ENCODE measurements at regions not wholly inside any gene's neighbourhood (a gene's known extent, or its start where the extent isn't known, plus 50 kb on each side); places are given as distances from the start of the nearest gene placed in this dataset.
A peak's percentile ranks its signal among the peaks of the same experiment; 100 is the strongest.

- H3K4me3 ChIP-seq, result no peak overlapping the region
- H3K27me3 ChIP-seq, result no peaks in the 10 kb centered on the region
- no peak for DNase-seq
- H3K4me1 ChIP-seq, result peaks cover 12 to 26% (median 16%) of the 10 kb centered on the region in 4 donors
- no peak overlapping the region for H3K27ac ChIP-seq
- intact Hi-C loops (cut with DNase I; ENCODE audit: low total_unique reads) (no loop called here), in situ Hi-C loops (cut with MboI; ENCODE audit: low pct_ligation_motif_present in 1 of 4, low pct_unique_long_range_greater_than_20kb in 1 of 4, low sequenced_read_pairs in 3 of 4) (loop anchor here in 1 of 4 donors (25.0 kb wide), 1 partner anchor 514 kb away; the partner anchor contains the start of gene CD82)
- H3K9me3 ChIP-seq, result no peaks in the 10 kb centered on the region
- H3K36me3 ChIP-seq, result no peaks in the 10 kb centered on the region
- 93% methylated on average over 4 of the region's 4 CpGs; no CpG with 5 or more reads in 1 of the 2 donors for WGBS, 2 donors (ENCODE audit: low coverage in 1 of 2)
- TF ChIP-seq CTCF (IDR thresholded peaks at IDR 0.05) (no peak), POLR2A (IDR thresholded peaks at IDR 0.05) (no peak), EP300 (IDR thresholded peaks at IDR 0.05; ENCODE audit: low read depth) (no peak), POLR2AphosphoS5 (IDR thresholded peaks at IDR 0.05) (no peak)
Measured at GRCh38 chr11:45075952-45076351, 70.5 kb upstream of the PRDM11 start.

GRCh38 chr11:45076761-45077160 lies 69.7 kb upstream of the PRDM11 start:
- no peak overlapping the region for H3K27ac ChIP-seq
- TF ChIP-seq EP300 (IDR thresholded peaks at IDR 0.05; ENCODE audit: low read depth) (no peak), POLR2A (IDR thresholded peaks at IDR 0.05) (no peak), CTCF (IDR thresholded peaks at IDR 0.05) (no peak), POLR2AphosphoS5 (IDR thresholded peaks at IDR 0.05) (no peak)
- no peak overlapping the region for H3K4me3 ChIP-seq
- no peaks in the 10 kb centered on the region for H3K36me3 ChIP-seq
- no peaks in the 10 kb centered on the region for H3K27me3 ChIP-seq
- WGBS, 2 donors (ENCODE audit: low coverage in 1 of 2), result 64 to 86% methylated on average over 2 of the region's 2 CpGs
- intact Hi-C loops (cut with DNase I; ENCODE audit: low total_unique reads), result no loop called here
- no peak for DNase-seq
- no peaks in the 10 kb centered on the region for H3K9me3 ChIP-seq
- in situ Hi-C loops (cut with MboI; ENCODE audit: low pct_ligation_motif_present in 1 of 4, low pct_unique_long_range_greater_than_20kb in 1 of 4, low sequenced_read_pairs in 3 of 4), result loop anchor here in 1 of 4 donors (25.0 kb wide), 1 partner anchor 514 kb away; the partner anchor contains the start of gene CD82
- peaks cover 12 to 28% (median 16%) of the 10 kb centered on the region in 4 donors for H3K4me1 ChIP-seq

- 54 to 68% methylated on average over 5 to 16 of the region's 16 CpGs for WGBS, 2 donors (ENCODE audit: low coverage in 1 of 2)
- no peaks in the 10 kb centered on the region for H3K9me3 ChIP-seq
- intact Hi-C loops (cut with DNase I; ENCODE audit: low total_unique reads), result loop anchor here (1.0 kb wide), 1 partner anchor 19 kb away; no protein-coding TSS in a partner anchor
- in situ Hi-C loops (cut with MboI; ENCODE audit: low pct_ligation_motif_present in 1 of 4, low pct_unique_long_range_greater_than_20kb in 1 of 4, low sequenced_read_pairs in 3 of 4), result loop anchor here in 1 of 4 donors (25.0 kb wide), 1 partner anchor 516 kb away; the partner anchor contains the start of gene CD82
- H3K4me3 ChIP-seq, result no peak overlapping the region
- H3K27me3 ChIP-seq, result no peaks in the 10 kb centered on the region
- H3K4me1 ChIP-seq, result peaks cover 12 to 28% (median 16%) of the 10 kb centered on the region in 4 donors
- no peak for DNase-seq
- H3K27ac ChIP-seq, result peak overlapping the region; percentile 14 to 69 (median 38)
- TF ChIP-seq POLR2A (IDR thresholded peaks at IDR 0.05) (no peak), POLR2AphosphoS5 (IDR thresholded peaks at IDR 0.05) (peak; percentile 68 to 87 (median 69))
- no peaks in the 10 kb centered on the region for H3K36me3 ChIP-seq
Measured at GRCh38 chr11:45078236-45079074, 68.0 kb upstream of the PRDM11 start.

- 39% methylated on average over 4 of the region's 4 CpGs; no CpG with 5 or more reads in 1 of the 2 donors for WGBS, 2 donors (ENCODE audit: low coverage in 1 of 2)
- no peak overlapping the region for H3K4me3 ChIP-seq
- H3K4me1 ChIP-seq, result peaks cover 12 to 28% (median 16%) of the 10 kb centered on the region in 4 donors
- H3K9me3 ChIP-seq, result no peaks in the 10 kb centered on the region
- no peaks in the 10 kb centered on the region for H3K36me3 ChIP-seq
- in situ Hi-C loops (cut with MboI; ENCODE audit: low pct_ligation_motif_present in 1 of 4, low pct_unique_long_range_greater_than_20kb in 1 of 4, low sequenced_read_pairs in 3 of 4) (loop anchor here in 1 of 4 donors (25.0 kb wide), 1 partner anchor 517 kb away; the partner anchor contains the start of gene CD82), intact Hi-C loops (cut with DNase I; ENCODE audit: low total_unique reads) (loop anchor here (1.0 kb wide), 1 partner anchor 18 kb away; no protein-coding TSS in a partner anchor)
- peak; percentile 24 for DNase-seq
- H3K27ac ChIP-seq, result peak overlapping the region; percentile 14 to 69 (median 38)
- TF ChIP-seq POLR2AphosphoS5 (IDR thresholded peaks at IDR 0.05) (peak; percentile 82 to 95 (median 86)), CTCF (IDR thresholded peaks at IDR 0.05) (no peak)
- H3K27me3 ChIP-seq, result no peaks in the 10 kb centered on the region
Measured at GRCh38 chr11:45079075-45079444, 67.4 kb upstream of the PRDM11 start.
